ENCODE measurements at regions not wholly inside any gene's neighbourhood (a gene's known extent, or its start where the extent isn't known, plus 50 kb on each side); places are given as distances from the start of the nearest gene placed in this dataset.

- Histone ChIP-seq H3K4me3 (ENCODE audit: low read depth, low read length, poor library complexity, severe bottlenecking) (no peak overlapping the region), H3K9me3 (ENCODE audit: low read depth, low read length, poor library complexity, severe bottlenecking) (no peaks in the 10 kb centered on the region), H3K27ac (ENCODE audit: low read depth, low read length, poor library complexity, severe bottlenecking) (no peak overlapping the region), H3K27me3 (replicated peaks; ENCODE audit: insufficient read depth, low read depth, low read length, poor library complexity) (no peaks in the 10 kb centered on the region), H3K4me1 (ENCODE audit: insufficient read depth, low read length, poor library complexity, severe bottlenecking) (no peaks in the 10 kb centered on the region), H3K36me3 (ENCODE audit: insufficient read depth, low read length, poor library complexity, severe bottlenecking) (no peaks in the 10 kb centered on the region)
- POLR2A ChIA-PET (ENCODE audit: low non-redundant PET) = no interaction called here
- no peak for DNase-seq (ENCODE audit: low spot score)
- CTCF ChIA-PET = no interaction called here
- intact Hi-C loops (cut with micrococcal nuclease; ENCODE audit: unreplicated experiment) = no loop called here
- TF ChIP-seq EZH2 (IDR thresholded peaks at IDR 0.05; ENCODE audit: borderline replicate concordance, low read depth, low read length, poor library complexity, severe bottlenecking) (no peak), CTCF (conservative IDR thresholded peaks at IDR 0.05; ENCODE audit: low read depth, low read length) (no peak)
- BruUV-seq (replicated peaks) = no TSS peak
Measured at GRCh38 chr14:87811246-87811645, 181.7 kb downstream of the GALC start.

GRCh38 chr14:87810711-87811110 lies 182.3 kb downstream of the GALC start:
- TF ChIP-seq CTCF (conservative IDR thresholded peaks at IDR 0.05; ENCODE audit: low read depth, low read length) = no peak
- no peak for TF ChIP-seq EZH2 (IDR thresholded peaks at IDR 0.05; ENCODE audit: borderline replicate concordance, low read depth, low read length, poor library complexity, severe bottlenecking)
- H3K4me3 ChIP-seq (ENCODE audit: low read depth, low read length, poor library complexity, severe bottlenecking) = no peak overlapping the region
- DNase-seq (ENCODE audit: low spot score) = no peak
- H3K36me3 ChIP-seq (ENCODE audit: insufficient read depth, low read length, poor library complexity, severe bottlenecking) = no peaks in the 10 kb centered on the region
- ChIA-PET CTCF (no interaction called here), POLR2A (ENCODE audit: low non-redundant PET) (no interaction called here)
- no peaks in the 10 kb centered on the region for H3K27me3 ChIP-seq (replicated peaks; ENCODE audit: insufficient read depth, low read depth, low read length, poor library complexity)
- no peaks in the 10 kb centered on the region for H3K9me3 ChIP-seq (ENCODE audit: low read depth, low read length, poor library complexity, severe bottlenecking)
- H3K27ac ChIP-seq (ENCODE audit: low read depth, low read length, poor library complexity, severe bottlenecking) = no peak overlapping the region
- intact Hi-C loops (cut with micrococcal nuclease; ENCODE audit: unreplicated experiment) = no loop called here
- no TSS peak for BruUV-seq (replicated peaks)
- no peaks in the 10 kb centered on the region for H3K4me1 ChIP-seq (ENCODE audit: insufficient read depth, low read length, poor library complexity, severe bottlenecking)

- Histone ChIP-seq H3K9me3 (ENCODE audit: low read depth, low read length, poor library complexity, severe bottlenecking) (no peaks in the 10 kb centered on the region), H3K36me3 (ENCODE audit: insufficient read depth, low read length, poor library complexity, severe bottlenecking) (no peaks in the 10 kb centered on the region), H3K4me3 (ENCODE audit: low read depth, low read length, poor library complexity, severe bottlenecking) (no peak overlapping the region), H3K27ac (ENCODE audit: low read depth, low read length, poor library complexity, severe bottlenecking) (no peak overlapping the region), H3K27me3 (replicated peaks; ENCODE audit: insufficient read depth, low read depth, low read length, poor library complexity) (no peaks in the 10 kb centered on the region), H3K4me1 (ENCODE audit: insufficient read depth, low read length, poor library complexity, severe bottlenecking) (no peaks in the 10 kb centered on the region)
- no peak for DNase-seq (ENCODE audit: low spot score)
- ChIA-PET CTCF (no interaction called here), POLR2A (ENCODE audit: low non-redundant PET) (no interaction called here)
- intact Hi-C loops (cut with micrococcal nuclease; ENCODE audit: unreplicated experiment) = no loop called here
- no TSS peak for BruUV-seq (replicated peaks)
- no peak for TF ChIP-seq EZH2 (IDR thresholded peaks at IDR 0.05; ENCODE audit: borderline replicate concordance, low read depth, low read length, poor library complexity, severe bottlenecking)
- TF ChIP-seq CTCF (conservative IDR thresholded peaks at IDR 0.05; ENCODE audit: low read depth, low read length) = no peak
Measured at GRCh38 chr14:87809261-87809660, 183.7 kb downstream of the GALC start.
